ENCODE measurements at regions not wholly inside any gene's neighbourhood (a gene's known extent, or its start where the extent isn't known, plus 50 kb on each side); places are given as distances from the start of the nearest gene placed in this dataset.

- DNase-seq (ENCODE audit: low spot score) = no peak
These were observed 52.5 kb upstream of the C9orf72 start for GRCh38 chr9:27625751-27626150.

GRCh38 chr9:27626244-27627187 is 53.2 kb upstream of the C9orf72 start:
- H3K27me3 Mint-ChIP-seq = peaks cover 8 to 12% of the 10 kb centered on the region in 2 donors
- H3K4me3 Mint-ChIP-seq = no peak overlapping the region
- no peak overlapping the region for H3K27ac Mint-ChIP-seq
- H3K4me1 Mint-ChIP-seq (ENCODE audit: low read depth in 2 of 2) = no peaks in the 10 kb centered on the region
- no peaks in the 10 kb centered on the region for H3K36me3 Mint-ChIP-seq
- H3K9me3 Mint-ChIP-seq = no peaks in the 10 kb centered on the region
- DNase-seq (ENCODE audit: low spot score) (no peak), ATAC-seq (no peak)

More at GRCh38 chr9:27625751-27626150, 52.5 kb upstream of the C9orf72 start:
- Mint-ChIP-seq H3K27me3 (peaks cover 2 to 4% of the 10 kb centered on the region in 2 donors), H3K4me1 (ENCODE audit: low read depth in 2 of 2) (no peaks in the 10 kb centered on the region), H3K27ac (no peak overlapping the region), H3K4me3 (no peak overlapping the region), H3K9me3 (no peaks in the 10 kb centered on the region), H3K36me3 (no peaks in the 10 kb centered on the region)
- ATAC-seq = no peak

- ATAC-seq = no peak
- H3K36me3 Mint-ChIP-seq = no peaks in the 10 kb centered on the region
- no peak overlapping the region for H3K27ac Mint-ChIP-seq
- DNase-seq (ENCODE audit: low spot score) = no peak
- H3K9me3 Mint-ChIP-seq = no peaks in the 10 kb centered on the region
- H3K27me3 Mint-ChIP-seq = peaks cover 8 to 14% of the 10 kb centered on the region in 2 donors
- no peaks in the 10 kb centered on the region for H3K4me1 Mint-ChIP-seq (ENCODE audit: low read depth in 2 of 2)
- no peak overlapping the region for H3K4me3 Mint-ChIP-seq
These were observed 53.9 kb upstream of the C9orf72 start for GRCh38 chr9:27627188-27627564.

- ATAC-seq (no peak), DNase-seq (ENCODE audit: low spot score) (no peak)
- H3K4me3 Mint-ChIP-seq = no peak overlapping the region
- H3K27ac Mint-ChIP-seq = no peak overlapping the region
- no peaks in the 10 kb centered on the region for H3K36me3 Mint-ChIP-seq
- no peaks in the 10 kb centered on the region for H3K4me1 Mint-ChIP-seq (ENCODE audit: low read depth in 2 of 2)
- no peaks in the 10 kb centered on the region for H3K9me3 Mint-ChIP-seq
- peaks cover 8 to 14% of the 10 kb centered on the region in 2 donors for H3K27me3 Mint-ChIP-seq
These were observed 55.0 kb upstream of the C9orf72 start for GRCh38 chr9:27628311-27628710.

- no peaks in the 10 kb centered on the region for H3K9me3 Mint-ChIP-seq
These were observed 56.1 kb upstream of the C9orf72 start for GRCh38 chr9:27629425-27629824.

GRCh38 chr9:27632254-27632653 is 59.0 kb upstream of the C9orf72 start:
- Mint-ChIP-seq H3K9me3 (no peaks in the 10 kb centered on the region), H3K4me3 (no peak overlapping the region), H3K27ac (no peak overlapping the region), H3K36me3 (no peaks in the 10 kb centered on the region), H3K4me1 (ENCODE audit: low read depth in 2 of 2) (no peaks in the 10 kb centered on the region), H3K27me3 (peaks cover 14 to 22% of the 10 kb centered on the region in 2 donors)
- DNase-seq (ENCODE audit: low spot score) (no peak), ATAC-seq (no peak)

More at GRCh38 chr9:27629425-27629824, 56.1 kb upstream of the C9orf72 start:
- Mint-ChIP-seq H3K4me3 (no peak overlapping the region), H3K27me3 (peaks cover 14 to 22% of the 10 kb centered on the region in 2 donors), H3K4me1 (ENCODE audit: low read depth in 2 of 2) (no peaks in the 10 kb centered on the region), H3K27ac (no peak overlapping the region), H3K36me3 (no peaks in the 10 kb centered on the region)
- no peak for ATAC-seq
- DNase-seq (ENCODE audit: low spot score) = no peak

- H3K27me3 Mint-ChIP-seq = peaks cover 14 to 22% of the 10 kb centered on the region in 2 donors
- no peaks in the 10 kb centered on the region for H3K9me3 Mint-ChIP-seq
- no peak for ATAC-seq
- no peak for DNase-seq (ENCODE audit: low spot score)
- H3K4me1 Mint-ChIP-seq (ENCODE audit: low read depth in 2 of 2) = no peaks in the 10 kb centered on the region
- no peaks in the 10 kb centered on the region for H3K36me3 Mint-ChIP-seq
- no peak overlapping the region for H3K4me3 Mint-ChIP-seq
- no peak overlapping the region for H3K27ac Mint-ChIP-seq
These were observed 60.5 kb upstream of the C9orf72 start for GRCh38 chr9:27633764-27634163.

- no peaks in the 10 kb centered on the region for H3K36me3 Mint-ChIP-seq
- H3K9me3 Mint-ChIP-seq = no peaks in the 10 kb centered on the region
- DNase-seq (ENCODE audit: low spot score) (no peak), ATAC-seq (no peak)
- H3K27me3 Mint-ChIP-seq = peaks cover 14 to 22% of the 10 kb centered on the region in 2 donors
- H3K4me3 Mint-ChIP-seq = no peak overlapping the region
- no peak overlapping the region for H3K27ac Mint-ChIP-seq
- no peaks in the 10 kb centered on the region for H3K4me1 Mint-ChIP-seq (ENCODE audit: low read depth in 2 of 2)
These were observed 61.6 kb upstream of the C9orf72 start for GRCh38 chr9:27634879-27635278.

- H3K9me3 Mint-ChIP-seq = peaks cover 3% of the 10 kb centered on the region
- DNase-seq (ENCODE audit: low spot score) (no peak), ATAC-seq (no peak)
- no peaks in the 10 kb centered on the region for H3K36me3 Mint-ChIP-seq
- H3K27me3 Mint-ChIP-seq = peaks cover 3 to 5% of the 10 kb centered on the region in 2 donors
- H3K4me1 Mint-ChIP-seq (ENCODE audit: low read depth in 2 of 2) = no peaks in the 10 kb centered on the region
- H3K4me3 Mint-ChIP-seq = no peak overlapping the region
- H3K27ac Mint-ChIP-seq = no peak overlapping the region
These were observed 65.4 kb upstream of the C9orf72 start for GRCh38 chr9:27638716-27639115.

GRCh38 chr9:27645161-27645840 is 72.0 kb upstream of the C9orf72 start:
- Mint-ChIP-seq H3K36me3 (no peaks in the 10 kb centered on the region), H3K27me3 (peaks cover 10 to 14% of the 10 kb centered on the region in 2 donors), H3K9me3 (peaks cover 9% of the 10 kb centered on the region)

GRCh38 chr9:27653246-27653645 is 80.0 kb upstream of the C9orf72 start:
- Mint-ChIP-seq H3K36me3 (no peaks in the 10 kb centered on the region), H3K4me1 (ENCODE audit: low read depth in 2 of 2) (no peaks in the 10 kb centered on the region), H3K9me3 (peaks cover 6% of the 10 kb centered on the region), H3K4me3 (no peak overlapping the region), H3K27me3 (peaks cover 2 to 7% of the 10 kb centered on the region in 2 donors), H3K27ac (no peak overlapping the region)
- DNase-seq (ENCODE audit: low spot score) (no peak), ATAC-seq (no peak)

More at GRCh38 chr9:27645161-27645840, 72.0 kb upstream of the C9orf72 start:
- Mint-ChIP-seq H3K4me1 (ENCODE audit: low read depth in 2 of 2) (no peaks in the 10 kb centered on the region), H3K27ac (no peak overlapping the region), H3K4me3 (no peak overlapping the region)
- ATAC-seq = no peak
- DNase-seq (ENCODE audit: low spot score) = no peak

GRCh38 chr9:27653957-27654356 is 80.7 kb upstream of the C9orf72 start:
- peaks cover 4% of the 10 kb centered on the region for H3K9me3 Mint-ChIP-seq
- no peaks in the 10 kb centered on the region for H3K36me3 Mint-ChIP-seq
- H3K4me1 Mint-ChIP-seq (ENCODE audit: low read depth in 2 of 2) = no peaks in the 10 kb centered on the region

GRCh38 chr9:27654629-27655285 is 81.5 kb upstream of the C9orf72 start:
- Mint-ChIP-seq H3K27me3 (peaks cover 0 to 3% of the 10 kb centered on the region in 2 donors), H3K4me1 (ENCODE audit: low read depth in 2 of 2) (no peaks in the 10 kb centered on the region), H3K9me3 (peaks cover 4% of the 10 kb centered on the region), H3K27ac (no peak overlapping the region), H3K4me3 (no peak overlapping the region), H3K36me3 (no peaks in the 10 kb centered on the region)
- ATAC-seq (no peak), DNase-seq (ENCODE audit: low spot score) (no peak)

More at GRCh38 chr9:27653957-27654356, 80.7 kb upstream of the C9orf72 start:
- no peak for ATAC-seq
- Mint-ChIP-seq H3K4me3 (no peak overlapping the region), H3K27ac (no peak overlapping the region), H3K27me3 (peaks cover 0 to 4% of the 10 kb centered on the region in 2 donors)
- DNase-seq (ENCODE audit: low spot score) = no peak

Data from natural killer cell treated with Interleukin-12 subunit alpha and Interleukin-12 subunit beta and Interleukin-15 and Interleukin-18, amount 100 ng/mL, for 72 hours (primary cell).